GM20000 (cell line): ENCODE measurements at regions not wholly inside any gene's neighbourhood (a gene's known extent, or its start where the extent isn't known, plus 50 kb on each side); places are given as distances from the start of the nearest gene placed in this dataset.

Experiments used
- DNase-seq: peaks from one replicate; pipeline ENCODE4 v3.0.0; 2012; ENCODE audit warnings: low spot score
- TF ChIP-seq, protein P1 (sequence below): IDR thresholded peaks from 2 replicates; pipeline ENCODE4 v1.5.1; 2012; ENCODE audit warnings: mild to moderate bottlenecking, control low read depth; ENCODE audit errors: extremely low read depth, missing control alignments

DNA sequence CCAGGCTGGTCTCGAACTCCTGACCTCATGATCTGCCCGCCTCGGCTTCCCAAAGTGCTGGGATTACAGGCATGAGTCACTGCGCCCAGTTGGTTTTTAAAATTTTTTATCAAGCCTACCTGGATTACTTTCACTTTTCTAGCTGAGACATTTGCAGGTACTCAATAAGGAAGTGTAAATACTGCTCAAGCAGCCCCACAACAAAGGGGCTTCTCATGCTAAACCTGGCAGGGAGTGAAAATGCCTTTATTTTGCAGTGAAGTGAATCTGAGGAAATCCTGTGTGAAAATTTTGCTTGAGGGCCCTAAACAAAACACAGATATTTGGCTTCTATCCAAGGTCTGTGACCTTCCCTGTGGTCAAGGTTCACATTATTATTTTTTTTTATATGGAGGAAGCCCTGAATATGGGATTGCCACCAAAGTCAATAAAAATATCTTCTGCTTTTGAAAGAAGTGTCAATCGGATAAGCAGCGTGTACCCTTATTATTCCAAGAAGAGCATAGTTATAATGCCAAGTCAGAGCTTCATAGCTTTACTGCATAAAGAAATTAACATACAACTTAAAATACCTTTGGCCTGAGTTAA lies 481.0 kb downstream of the SH2D1A start:
- no peak for DNase-seq
- TF ChIP-seq, protein P1, sequence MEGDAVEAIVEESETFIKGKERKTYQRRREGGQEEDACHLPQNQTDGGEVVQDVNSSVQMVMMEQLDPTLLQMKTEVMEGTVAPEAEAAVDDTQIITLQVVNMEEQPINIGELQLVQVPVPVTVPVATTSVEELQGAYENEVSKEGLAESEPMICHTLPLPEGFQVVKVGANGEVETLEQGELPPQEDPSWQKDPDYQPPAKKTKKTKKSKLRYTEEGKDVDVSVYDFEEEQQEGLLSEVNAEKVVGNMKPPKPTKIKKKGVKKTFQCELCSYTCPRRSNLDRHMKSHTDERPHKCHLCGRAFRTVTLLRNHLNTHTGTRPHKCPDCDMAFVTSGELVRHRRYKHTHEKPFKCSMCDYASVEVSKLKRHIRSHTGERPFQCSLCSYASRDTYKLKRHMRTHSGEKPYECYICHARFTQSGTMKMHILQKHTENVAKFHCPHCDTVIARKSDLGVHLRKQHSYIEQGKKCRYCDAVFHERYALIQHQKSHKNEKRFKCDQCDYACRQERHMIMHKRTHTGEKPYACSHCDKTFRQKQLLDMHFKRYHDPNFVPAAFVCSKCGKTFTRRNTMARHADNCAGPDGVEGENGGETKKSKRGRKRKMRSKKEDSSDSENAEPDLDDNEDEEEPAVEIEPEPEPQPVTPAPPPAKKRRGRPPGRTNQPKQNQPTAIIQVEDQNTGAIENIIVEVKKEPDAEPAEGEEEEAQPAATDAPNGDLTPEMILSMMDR, result no peak

DNA sequence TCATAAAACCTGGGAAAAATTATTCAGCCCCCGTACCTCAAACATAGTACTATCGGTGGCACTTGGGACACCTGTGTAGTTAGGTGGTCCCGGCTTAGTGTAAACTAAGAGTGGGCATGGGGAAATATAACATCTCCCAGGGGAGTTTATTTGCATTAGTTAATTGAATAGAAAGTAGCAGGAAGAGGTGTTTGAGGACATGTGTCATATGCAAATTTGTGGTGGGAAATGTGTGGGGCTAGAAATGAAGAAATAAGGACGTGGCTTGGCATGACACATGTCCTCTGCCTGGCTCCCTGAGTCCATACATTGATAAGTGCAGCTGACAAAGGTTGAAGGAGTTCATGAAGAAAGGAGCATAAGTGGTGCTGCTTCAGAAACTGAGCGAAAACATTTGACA lies 483.6 kb downstream of the SH2D1A start:
- TF ChIP-seq, protein P1, result no peak
- no peak for DNase-seq

DNA sequence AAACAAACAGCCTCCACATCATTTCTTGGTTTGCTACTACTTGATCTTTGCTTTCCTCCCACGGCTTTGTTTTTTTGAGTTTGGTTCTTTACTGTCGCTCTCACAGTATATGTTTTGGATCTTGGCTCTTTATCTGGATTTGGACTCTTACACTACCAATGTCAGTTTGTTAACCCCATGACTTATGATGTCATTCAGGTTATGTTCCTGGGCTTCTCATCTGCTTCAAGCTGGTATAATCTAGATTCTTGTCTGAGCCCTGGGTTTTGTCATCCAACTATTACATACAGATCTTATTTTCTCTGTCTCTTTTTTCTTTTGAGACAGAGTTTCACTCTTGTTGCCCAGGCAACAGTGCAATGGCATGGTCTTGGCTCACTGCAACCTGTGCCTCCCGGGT lies 482.9 kb upstream of the TEX13C start:
- DNase-seq, result no peak
- TF ChIP-seq, protein P1, result no peak

DNA sequence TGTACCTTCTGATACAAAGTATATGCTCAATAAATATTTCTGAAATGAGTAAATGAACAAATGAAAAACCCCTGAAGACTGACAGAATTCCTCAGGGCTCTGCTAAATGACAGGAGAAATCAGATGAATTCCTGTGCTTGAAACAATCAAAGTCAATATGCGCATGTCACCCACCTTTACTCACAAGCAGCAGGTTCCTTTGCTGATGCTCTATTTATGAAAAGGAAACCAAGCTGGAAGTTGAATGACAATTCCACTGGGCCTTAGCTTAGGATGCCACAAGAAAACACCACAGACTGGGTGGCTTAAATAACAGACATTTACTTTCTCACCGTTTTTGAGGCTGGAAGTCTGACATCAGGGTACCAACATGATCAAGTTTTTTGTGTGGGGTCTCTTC lies 477.5 kb upstream of the TEX13C start:
- DNase-seq, result no peak
- TF ChIP-seq, protein P1, result no peak

DNA sequence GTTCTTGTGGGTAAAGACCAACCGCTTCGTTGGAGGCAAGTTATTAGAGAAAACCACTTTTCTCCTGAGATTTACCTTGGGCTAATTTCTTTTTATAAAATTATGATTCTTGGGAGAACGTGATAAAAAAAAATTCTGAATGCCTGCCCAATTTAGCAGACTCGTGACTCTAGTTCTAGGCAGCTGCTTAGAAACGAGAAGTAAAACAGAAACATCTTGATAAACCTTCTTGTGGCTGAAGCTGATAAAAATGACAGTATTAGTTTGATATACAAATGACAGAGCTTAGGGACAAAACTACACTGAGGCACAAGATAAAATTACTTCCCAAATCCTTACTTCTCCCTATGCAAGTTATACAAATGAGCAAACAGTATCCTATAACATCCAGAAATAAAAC lies 458.9 kb upstream of the TEX13C start:
- TF ChIP-seq, protein P1, result no peak
- no peak for DNase-seq

DNA sequence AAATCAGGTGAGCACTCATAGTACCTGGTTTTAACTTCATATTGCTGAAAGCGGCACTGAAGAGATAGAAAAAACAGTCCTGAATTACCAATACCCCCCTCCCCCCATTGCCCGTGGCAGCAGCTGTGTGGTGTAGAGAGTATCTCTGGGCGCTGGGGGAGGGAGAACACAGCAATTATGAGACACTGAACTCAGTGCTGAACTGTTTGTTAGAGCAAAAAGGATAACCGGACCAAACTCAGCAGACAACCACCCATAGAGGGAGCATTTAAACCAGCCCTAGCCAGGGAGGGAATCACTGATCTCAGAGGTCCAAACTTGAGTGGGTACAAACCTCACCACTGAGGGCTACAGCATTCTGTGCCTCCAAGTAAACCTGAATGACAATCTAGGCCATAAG lies 457.4 kb upstream of the TEX13C start:
- TF ChIP-seq, protein P1, result no peak
- DNase-seq, result no peak

DNA sequence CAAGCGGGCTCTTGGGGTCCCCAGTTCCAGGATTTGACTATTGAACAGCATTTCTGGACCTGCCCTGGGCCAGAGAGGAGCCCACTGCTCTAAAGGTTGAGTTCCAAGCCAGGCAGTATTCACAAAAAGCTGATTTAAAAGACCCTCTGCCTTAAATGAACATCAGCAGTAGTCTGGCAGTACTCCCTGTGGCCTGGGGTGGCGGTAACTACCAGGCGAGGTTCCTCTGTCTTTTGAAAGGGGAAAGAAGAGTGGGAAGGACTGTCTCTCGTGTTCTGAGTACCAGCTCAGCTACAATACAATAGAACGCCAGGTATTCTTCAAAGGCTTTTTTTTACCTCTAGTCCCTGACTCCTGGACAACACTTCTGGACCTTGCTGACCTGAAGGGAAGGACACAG lies 456.4 kb upstream of the TEX13C start:
- no peak for DNase-seq
- TF ChIP-seq, protein P1, result no peak

DNA sequence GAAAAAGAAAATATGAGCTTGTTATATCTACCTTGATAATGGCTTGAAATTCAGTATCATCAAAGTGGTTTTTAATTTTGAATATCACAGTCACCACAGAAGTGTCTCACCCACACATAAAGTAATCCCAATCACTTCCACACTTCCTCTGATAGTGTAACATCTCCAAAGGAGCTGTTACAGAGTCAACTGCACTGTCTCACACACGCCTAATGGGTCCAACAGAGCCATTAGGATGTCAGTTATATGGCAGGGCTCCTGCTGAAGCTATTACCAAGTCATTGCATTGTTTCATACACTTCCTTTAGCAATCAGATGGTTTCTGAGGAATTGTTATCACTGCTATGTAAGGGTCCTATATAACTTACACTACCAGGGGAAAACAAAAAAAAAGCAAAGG lies 432.1 kb upstream of the TEX13C start:
- DNase-seq, result no peak
- TF ChIP-seq, protein P1, result no peak
